ENCODE measurements at regions not wholly inside any gene's neighbourhood (a gene's known extent, or its start where the extent isn't known, plus 50 kb on each side); places are given as distances from the start of the nearest gene placed in this dataset.

DNA sequence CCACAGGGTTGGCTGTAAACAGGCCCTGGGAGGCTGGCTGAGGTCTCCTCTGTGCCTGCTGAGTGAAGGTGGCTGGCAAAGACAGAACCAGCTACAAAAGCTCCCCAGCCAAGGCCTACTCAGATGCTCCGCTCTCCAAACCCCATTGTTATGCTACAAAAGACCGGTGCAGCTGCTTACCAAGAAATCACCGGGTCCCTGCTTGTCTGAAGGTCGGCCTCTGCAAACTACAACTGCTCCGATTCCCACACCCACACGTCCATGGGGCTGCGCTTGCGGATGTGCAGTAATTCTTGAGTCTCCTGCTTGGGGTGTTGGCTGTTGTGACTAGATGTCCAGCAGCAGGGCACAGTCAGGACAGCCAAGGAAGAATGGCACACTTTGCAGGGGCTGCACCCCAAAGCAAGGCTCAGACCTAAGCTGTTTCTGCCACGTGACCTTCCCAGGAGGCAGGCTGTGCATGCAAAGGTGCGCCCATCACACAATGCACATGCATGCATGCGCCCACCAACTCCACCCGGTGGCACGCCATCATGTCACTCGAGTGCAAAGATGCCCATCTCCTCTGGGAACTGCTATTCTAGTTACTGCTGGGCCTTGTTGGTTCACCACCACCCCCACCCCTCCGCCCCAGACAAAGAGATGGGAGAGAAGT lies 97.8 kb downstream of the OAT start:
- TF ChIP-seq EZH2 (IDR thresholded peaks at IDR 0.05; ENCODE audit: low read depth, unreplicated experiment) (no peak), POLR2AphosphoS5 (IDR thresholded peaks at IDR 0.05; ENCODE audit: low read depth) (no peak), ZNF114 (CRISPR knock-in tag; IDR thresholded peaks at IDR 0.05) (no peak), EZH2phosphoT487 (IDR thresholded peaks at IDR 0.05; ENCODE audit: unreplicated experiment) (no peak), JUNB (IDR thresholded peaks at IDR 0.05; ENCODE audit: unreplicated experiment) (no peak), ZNF331 (CRISPR knock-in tag; IDR thresholded peaks at IDR 0.05; ENCODE audit: low read depth) (no peak), CREB1 (CRISPR knock-in tag; IDR thresholded peaks at IDR 0.05; ENCODE audit: low read depth) (no peak), STAT1 (IDR thresholded peaks at IDR 0.05; ENCODE audit: unreplicated experiment) (no peak), NANOG (IDR thresholded peaks at IDR 0.05; ENCODE audit: borderline replicate concordance) (no peak)
- TF ChIP-seq, protein P1, sequence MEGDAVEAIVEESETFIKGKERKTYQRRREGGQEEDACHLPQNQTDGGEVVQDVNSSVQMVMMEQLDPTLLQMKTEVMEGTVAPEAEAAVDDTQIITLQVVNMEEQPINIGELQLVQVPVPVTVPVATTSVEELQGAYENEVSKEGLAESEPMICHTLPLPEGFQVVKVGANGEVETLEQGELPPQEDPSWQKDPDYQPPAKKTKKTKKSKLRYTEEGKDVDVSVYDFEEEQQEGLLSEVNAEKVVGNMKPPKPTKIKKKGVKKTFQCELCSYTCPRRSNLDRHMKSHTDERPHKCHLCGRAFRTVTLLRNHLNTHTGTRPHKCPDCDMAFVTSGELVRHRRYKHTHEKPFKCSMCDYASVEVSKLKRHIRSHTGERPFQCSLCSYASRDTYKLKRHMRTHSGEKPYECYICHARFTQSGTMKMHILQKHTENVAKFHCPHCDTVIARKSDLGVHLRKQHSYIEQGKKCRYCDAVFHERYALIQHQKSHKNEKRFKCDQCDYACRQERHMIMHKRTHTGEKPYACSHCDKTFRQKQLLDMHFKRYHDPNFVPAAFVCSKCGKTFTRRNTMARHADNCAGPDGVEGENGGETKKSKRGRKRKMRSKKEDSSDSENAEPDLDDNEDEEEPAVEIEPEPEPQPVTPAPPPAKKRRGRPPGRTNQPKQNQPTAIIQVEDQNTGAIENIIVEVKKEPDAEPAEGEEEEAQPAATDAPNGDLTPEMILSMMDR (conservative IDR thresholded peaks at IDR 0.05; ENCODE audit: low read depth in 2 of 2) = no peak
- TF ChIP-seq, protein P2, sequence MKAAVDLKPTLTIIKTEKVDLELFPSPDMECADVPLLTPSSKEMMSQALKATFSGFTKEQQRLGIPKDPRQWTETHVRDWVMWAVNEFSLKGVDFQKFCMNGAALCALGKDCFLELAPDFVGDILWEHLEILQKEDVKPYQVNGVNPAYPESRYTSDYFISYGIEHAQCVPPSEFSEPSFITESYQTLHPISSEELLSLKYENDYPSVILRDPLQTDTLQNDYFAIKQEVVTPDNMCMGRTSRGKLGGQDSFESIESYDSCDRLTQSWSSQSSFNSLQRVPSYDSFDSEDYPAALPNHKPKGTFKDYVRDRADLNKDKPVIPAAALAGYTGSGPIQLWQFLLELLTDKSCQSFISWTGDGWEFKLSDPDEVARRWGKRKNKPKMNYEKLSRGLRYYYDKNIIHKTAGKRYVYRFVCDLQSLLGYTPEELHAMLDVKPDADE (IDR thresholded peaks at IDR 0.05) = no peak
- TF ChIP-seq, protein P3, sequence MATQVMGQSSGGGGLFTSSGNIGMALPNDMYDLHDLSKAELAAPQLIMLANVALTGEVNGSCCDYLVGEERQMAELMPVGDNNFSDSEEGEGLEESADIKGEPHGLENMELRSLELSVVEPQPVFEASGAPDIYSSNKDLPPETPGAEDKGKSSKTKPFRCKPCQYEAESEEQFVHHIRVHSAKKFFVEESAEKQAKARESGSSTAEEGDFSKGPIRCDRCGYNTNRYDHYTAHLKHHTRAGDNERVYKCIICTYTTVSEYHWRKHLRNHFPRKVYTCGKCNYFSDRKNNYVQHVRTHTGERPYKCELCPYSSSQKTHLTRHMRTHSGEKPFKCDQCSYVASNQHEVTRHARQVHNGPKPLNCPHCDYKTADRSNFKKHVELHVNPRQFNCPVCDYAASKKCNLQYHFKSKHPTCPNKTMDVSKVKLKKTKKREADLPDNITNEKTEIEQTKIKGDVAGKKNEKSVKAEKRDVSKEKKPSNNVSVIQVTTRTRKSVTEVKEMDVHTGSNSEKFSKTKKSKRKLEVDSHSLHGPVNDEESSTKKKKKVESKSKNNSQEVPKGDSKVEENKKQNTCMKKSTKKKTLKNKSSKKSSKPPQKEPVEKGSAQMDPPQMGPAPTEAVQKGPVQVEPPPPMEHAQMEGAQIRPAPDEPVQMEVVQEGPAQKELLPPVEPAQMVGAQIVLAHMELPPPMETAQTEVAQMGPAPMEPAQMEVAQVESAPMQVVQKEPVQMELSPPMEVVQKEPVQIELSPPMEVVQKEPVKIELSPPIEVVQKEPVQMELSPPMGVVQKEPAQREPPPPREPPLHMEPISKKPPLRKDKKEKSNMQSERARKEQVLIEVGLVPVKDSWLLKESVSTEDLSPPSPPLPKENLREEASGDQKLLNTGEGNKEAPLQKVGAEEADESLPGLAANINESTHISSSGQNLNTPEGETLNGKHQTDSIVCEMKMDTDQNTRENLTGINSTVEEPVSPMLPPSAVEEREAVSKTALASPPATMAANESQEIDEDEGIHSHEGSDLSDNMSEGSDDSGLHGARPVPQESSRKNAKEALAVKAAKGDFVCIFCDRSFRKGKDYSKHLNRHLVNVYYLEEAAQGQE (IDR thresholded peaks at IDR 0.05; ENCODE audit: unreplicated experiment) = no peak
